Cardiac muscle cell (in vitro differentiated cells and primary cell): ENCODE measurements at regions not wholly inside any gene's neighbourhood (a gene's known extent, or its start where the extent isn't known, plus 50 kb on each side); places are given as distances from the start of the nearest gene placed in this dataset.

Source experiments
- DNase-seq, 2 donors: peaks; one replicate each; pipeline versions ENCODE4 v3.0.0 to v3.0.0-alpha.2; 2010 to 2017; ENCODE audit warnings: low read depth in 1 of 2, low spot score in 1 of 2
- H3K27ac ChIP-seq: fragments of 200-600 bp; sonication (generic); 2 replicates; pipeline ENCODE4 v1.5.1; 2016
- H3K27me3 ChIP-seq: fragments of 200-600 bp; sonication (generic); 2 replicates; pipeline ENCODE4 v1.6.0; 2016; ENCODE audit warnings: control low read depth
- H3K36me3 ChIP-seq: fragments of 200-600 bp; sonication (generic); 2 replicates; pipeline ENCODE4 v1.5.1; 2016; ENCODE audit warnings: control low read depth
- H3K4me1 ChIP-seq: fragments of 200-600 bp; sonication (generic); 2 replicates; pipeline ENCODE4 v1.8.1; 2017; ENCODE audit warnings: low read depth, mild to moderate bottlenecking, mixed run types
- H3K4me3 ChIP-seq: fragments of 200-600 bp; sonication (generic); 2 replicates; pipeline ENCODE4 v1.5.1; 2016; ENCODE audit warnings: mild to moderate bottlenecking
- H3K9me3 ChIP-seq: fragments of 200-600 bp; sonication (generic); 2 replicates; pipeline ENCODE4 v1.5.1; 2017; ENCODE audit warnings: low read depth, mild to moderate bottlenecking, control low read depth
- CTCF ChIP-seq: IDR thresholded peaks from 2 replicates; pipeline ENCODE4 v1.5.1; 2012; ENCODE audit warnings: low read depth, mild to moderate bottlenecking, low read length

GRCh38 chr10:117677890-117678500, 135.4 kb downstream of the EMX2 start:
- no peak for TF ChIP-seq CTCF
- no peaks in the 10 kb centered on the region for H3K36me3 ChIP-seq
- H3K27ac ChIP-seq, result no peak overlapping the region
- no peaks in the 10 kb centered on the region for H3K9me3 ChIP-seq
- H3K27me3 ChIP-seq, result peaks cover 37% of the 10 kb centered on the region
- no peaks in the 10 kb centered on the region for H3K4me1 ChIP-seq
- no peak for DNase-seq
- no peak overlapping the region for H3K4me3 ChIP-seq

GRCh38 chr10:117680601-117681000, 138.1 kb downstream of the EMX2 start:
- peaks cover 60% of the 10 kb centered on the region for H3K27me3 ChIP-seq
- no peak for TF ChIP-seq CTCF
- no peak overlapping the region for H3K4me3 ChIP-seq
- no peaks in the 10 kb centered on the region for H3K4me1 ChIP-seq
- no peaks in the 10 kb centered on the region for H3K9me3 ChIP-seq
- no peak overlapping the region for H3K27ac ChIP-seq
- no peak for DNase-seq
- H3K36me3 ChIP-seq, result no peaks in the 10 kb centered on the region

- Histone ChIP-seq H3K4me1 (no peaks in the 10 kb centered on the region), H3K4me3 (no peak overlapping the region), H3K36me3 (no peaks in the 10 kb centered on the region), H3K27me3 (peaks cover 65% of the 10 kb centered on the region), H3K9me3 (no peaks in the 10 kb centered on the region), H3K27ac (no peak overlapping the region)
- no peak for DNase-seq
- TF ChIP-seq CTCF, result no peak
Measured at GRCh38 chr10:117681104-117681503, 138.6 kb downstream of the EMX2 start.

- Histone ChIP-seq H3K27ac (no peak overlapping the region), H3K4me3 (no peak overlapping the region), H3K36me3 (no peaks in the 10 kb centered on the region), H3K27me3 (peaks cover 86% of the 10 kb centered on the region), H3K9me3 (no peaks in the 10 kb centered on the region), H3K4me1 (no peaks in the 10 kb centered on the region)
- no peak for DNase-seq
- no peak for TF ChIP-seq CTCF
Measured at GRCh38 chr10:117684046-117684610, 141.6 kb downstream of the EMX2 start.

GRCh38 chr10:117684672-117685211, 142.2 kb downstream of the EMX2 start:
- peak in 1 of 2 donors; percentile 12 for DNase-seq
- no peaks in the 10 kb centered on the region for H3K4me1 ChIP-seq

More at GRCh38 chr10:117684672-117685211, 142.2 kb downstream of the EMX2 start:
- Histone ChIP-seq H3K36me3 (no peaks in the 10 kb centered on the region), H3K9me3 (no peaks in the 10 kb centered on the region), H3K4me3 (no peak overlapping the region), H3K27me3 (peaks cover 91% of the 10 kb centered on the region), H3K27ac (no peak overlapping the region)
- TF ChIP-seq CTCF, result no peak
